Uterus (tissue), 2 donors: ENCODE measurements at regions not wholly inside any gene's neighbourhood (a gene's known extent, or its start where the extent isn't known, plus 50 kb on each side); places are given as distances from the start of the nearest gene placed in this dataset.

ENCODE experiments used
- POLR2A ChIP-seq, 2 donors: fragments of 450-650 bp; IDR thresholded peaks; one replicate each; pipeline ENCODE4 v1.6.1; 2016; ENCODE audit warnings: antibody characterized with exemption in 2 of 2, mild to moderate bottlenecking in 1 of 2, moderate library complexity in 1 of 2
- TF ChIP-seq, protein P1 (sequence below), 4 experiments: fragments of 200-600 bp in 2 of 4; fragments of 450-650 bp in 2 of 4; sonication (generic) in 2 of 4; IDR thresholded peaks; one replicate each; pipeline ENCODE4 v1.5.1; 2016 to 2019; ENCODE audit warnings: antibody characterized with exemption in 4 of 4, mild to moderate bottlenecking in 2 of 4, moderate library complexity in 1 of 4

DNA sequence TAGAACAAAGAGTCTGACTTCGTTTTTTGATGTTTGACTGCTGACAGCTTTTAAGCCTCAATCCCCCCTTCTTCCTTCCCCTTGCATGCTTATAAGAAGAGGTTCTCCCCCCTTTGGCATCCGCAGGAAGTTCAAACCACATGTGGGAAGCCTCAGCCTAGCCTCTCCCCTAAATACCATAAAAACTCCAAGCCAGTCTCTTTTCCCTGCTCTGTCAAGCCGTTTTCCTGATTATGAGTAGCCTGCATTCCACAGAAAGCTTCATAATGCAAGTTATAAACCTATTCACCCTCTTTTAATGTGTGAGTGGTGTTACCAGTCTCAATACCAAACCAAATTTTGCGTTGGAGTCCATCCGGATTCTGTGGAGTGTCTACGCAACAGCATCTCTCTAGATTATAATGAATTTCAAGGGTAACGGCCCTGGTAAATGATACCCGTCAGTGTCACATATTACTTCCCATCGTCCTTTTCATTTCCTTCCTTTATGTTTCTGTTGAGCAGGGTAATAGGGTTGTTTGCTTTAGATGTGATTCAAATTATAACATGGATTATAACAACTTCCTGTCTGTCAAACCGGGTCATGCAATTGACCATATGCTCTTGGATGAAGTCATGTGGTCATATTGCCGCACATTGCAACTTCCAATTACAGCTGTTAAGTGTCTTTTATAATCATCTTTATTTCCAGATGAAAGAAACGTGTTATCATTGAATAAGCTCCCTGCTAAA lies 717.5 kb downstream of the RWDD3 start:
- TF ChIP-seq, protein P1, sequence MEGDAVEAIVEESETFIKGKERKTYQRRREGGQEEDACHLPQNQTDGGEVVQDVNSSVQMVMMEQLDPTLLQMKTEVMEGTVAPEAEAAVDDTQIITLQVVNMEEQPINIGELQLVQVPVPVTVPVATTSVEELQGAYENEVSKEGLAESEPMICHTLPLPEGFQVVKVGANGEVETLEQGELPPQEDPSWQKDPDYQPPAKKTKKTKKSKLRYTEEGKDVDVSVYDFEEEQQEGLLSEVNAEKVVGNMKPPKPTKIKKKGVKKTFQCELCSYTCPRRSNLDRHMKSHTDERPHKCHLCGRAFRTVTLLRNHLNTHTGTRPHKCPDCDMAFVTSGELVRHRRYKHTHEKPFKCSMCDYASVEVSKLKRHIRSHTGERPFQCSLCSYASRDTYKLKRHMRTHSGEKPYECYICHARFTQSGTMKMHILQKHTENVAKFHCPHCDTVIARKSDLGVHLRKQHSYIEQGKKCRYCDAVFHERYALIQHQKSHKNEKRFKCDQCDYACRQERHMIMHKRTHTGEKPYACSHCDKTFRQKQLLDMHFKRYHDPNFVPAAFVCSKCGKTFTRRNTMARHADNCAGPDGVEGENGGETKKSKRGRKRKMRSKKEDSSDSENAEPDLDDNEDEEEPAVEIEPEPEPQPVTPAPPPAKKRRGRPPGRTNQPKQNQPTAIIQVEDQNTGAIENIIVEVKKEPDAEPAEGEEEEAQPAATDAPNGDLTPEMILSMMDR (IDR thresholded peaks at IDR 0.05) = no peak
- no peak for TF ChIP-seq POLR2A (IDR thresholded peaks at IDR 0.05)
